NCI-H748 (cell line): ENCODE measurements at regions not wholly inside any gene's neighbourhood (a gene's known extent, or its start where the extent isn't known, plus 50 kb on each side); places are given as distances from the start of the nearest gene placed in this dataset.

Experiments
- DNase-seq: peaks from one replicate; lab custom pipeline; 2025; ENCODE audit not compliant: unreplicated experiment; lab: John Stamatoyannopoulos, UW

GRCh38 chr13:84997858-84998257 lies 801.4 kb downstream of the SLITRK6 start:
- no peak for DNase-seq

- no peak for DNase-seq
Measured at GRCh38 chr13:84994582-84994981, 804.6 kb downstream of the SLITRK6 start.

- DNase-seq = no peak
Measured at GRCh38 chr13:84985860-84986259, 813.4 kb downstream of the SLITRK6 start.

- no peak for DNase-seq
Measured at GRCh38 chr13:84983321-84983720, 815.9 kb downstream of the SLITRK6 start.

- no peak for DNase-seq
Measured at GRCh38 chr13:84980571-84980970, 818.6 kb downstream of the SLITRK6 start.

GRCh38 chr13:84978851-84979250 lies 820.4 kb downstream of the SLITRK6 start:
- no peak for DNase-seq

- DNase-seq = no peak
Measured at GRCh38 chr13:84973661-84974060, 825.6 kb downstream of the SLITRK6 start.

- DNase-seq = no peak
Measured at GRCh38 chr13:84972907-84973306, 826.3 kb downstream of the SLITRK6 start.

GRCh38 chr13:84962849-84963248 lies 836.4 kb downstream of the SLITRK6 start:
- DNase-seq = no peak

GRCh38 chr13:84962141-84962750 lies 837.0 kb downstream of the SLITRK6 start:
- no peak for DNase-seq

GRCh38 chr13:84961023-84961422 lies 838.2 kb downstream of the SLITRK6 start:
- DNase-seq = no peak

GRCh38 chr13:84959818-84960217 lies 839.4 kb downstream of the SLITRK6 start:
- DNase-seq = no peak

- no peak for DNase-seq
Measured at GRCh38 chr13:84954636-84955035, 844.6 kb downstream of the SLITRK6 start.

GRCh38 chr13:84951128-84951527 lies 848.1 kb downstream of the SLITRK6 start:
- DNase-seq = no peak

GRCh38 chr13:84946192-84946591 lies 853.0 kb downstream of the SLITRK6 start:
- no peak for DNase-seq

- no peak for DNase-seq
Measured at GRCh38 chr13:84940798-84941197, 858.4 kb downstream of the SLITRK6 start.

- no peak for DNase-seq
Measured at GRCh38 chr13:84940167-84940566, 859.1 kb downstream of the SLITRK6 start.

GRCh38 chr13:84934911-84935310 lies 864.3 kb downstream of the SLITRK6 start:
- no peak for DNase-seq

GRCh38 chr13:84933797-84934196 lies 865.4 kb downstream of the SLITRK6 start:
- DNase-seq = no peak

GRCh38 chr13:84931264-84931663 lies 868.0 kb downstream of the SLITRK6 start:
- no peak for DNase-seq

GRCh38 chr13:84927442-84928169 lies 871.6 kb downstream of the SLITRK6 start:
- DNase-seq = no peak

- DNase-seq = no peak
Measured at GRCh38 chr13:84925443-84925842, 873.8 kb downstream of the SLITRK6 start.

- no peak for DNase-seq
Measured at GRCh38 chr13:84923831-84924230, 875.4 kb downstream of the SLITRK6 start.
